ENCODE measurements at regions not wholly inside any gene's neighbourhood (a gene's known extent, or its start where the extent isn't known, plus 50 kb on each side); places are given as distances from the start of the nearest gene placed in this dataset.

GRCh38 chr10:105679781-105680180 is 1038.7 kb downstream of the SORCS3 start:
- Histone ChIP-seq H3K4me1 (ENCODE audit: low read length) (no peaks in the 10 kb centered on the region), H3K4me3 (ENCODE audit: low read length) (no peak overlapping the region), H4K20me1 (ENCODE audit: insufficient read depth, low read length) (no peaks in the 10 kb centered on the region), H3K27me3 (ENCODE audit: low read depth, low read length) (no peaks in the 10 kb centered on the region), H3K36me3 (replicated peaks; ENCODE audit: low read depth, low read length) (no peaks in the 10 kb centered on the region), H3K9me3 (ENCODE audit: insufficient read depth, low read length) (no peaks in the 10 kb centered on the region), H3K9ac (ENCODE audit: low read length) (no peak overlapping the region), H2AFZ (ENCODE audit: low read depth, low read length) (no peak overlapping the region), H3K4me2 (ENCODE audit: low read length) (no peak overlapping the region), H3K79me2 (ENCODE audit: low read length) (no peaks in the 10 kb centered on the region), H3K27ac (ENCODE audit: low read length) (no peak overlapping the region)
- no peak for TF ChIP-seq CTCF (IDR thresholded peaks at IDR 0.05; ENCODE audit: low read depth, low read length)
- no peak for TF ChIP-seq EZH2phosphoT487 (IDR thresholded peaks at IDR 0.05; ENCODE audit: low read depth)

- H3K9ac ChIP-seq (ENCODE audit: low read length), result no peak overlapping the region
- no peak overlapping the region for H3K4me3 ChIP-seq (ENCODE audit: low read length)
- H3K4me1 ChIP-seq (ENCODE audit: low read length), result no peaks in the 10 kb centered on the region
- H3K36me3 ChIP-seq (replicated peaks; ENCODE audit: low read depth, low read length), result no peaks in the 10 kb centered on the region
- TF ChIP-seq CTCF (IDR thresholded peaks at IDR 0.05; ENCODE audit: low read depth, low read length), result no peak
- TF ChIP-seq EZH2phosphoT487 (IDR thresholded peaks at IDR 0.05; ENCODE audit: low read depth), result no peak
- H3K27ac ChIP-seq (ENCODE audit: low read length), result no peak overlapping the region
- H3K9me3 ChIP-seq (ENCODE audit: insufficient read depth, low read length), result no peaks in the 10 kb centered on the region
- H3K27me3 ChIP-seq (ENCODE audit: low read depth, low read length), result no peaks in the 10 kb centered on the region
- H2AFZ ChIP-seq (ENCODE audit: low read depth, low read length), result no peak overlapping the region
- no peaks in the 10 kb centered on the region for H3K79me2 ChIP-seq (ENCODE audit: low read length)
- H3K4me2 ChIP-seq (ENCODE audit: low read length), result no peak overlapping the region
- no peaks in the 10 kb centered on the region for H4K20me1 ChIP-seq (ENCODE audit: insufficient read depth, low read length)
These were observed 1034.2 kb downstream of the SORCS3 start for GRCh38 chr10:105675333-105675732.

GRCh38 chr10:105674448-105674847 is 1033.4 kb downstream of the SORCS3 start:
- no peak overlapping the region for H3K4me3 ChIP-seq (ENCODE audit: low read length)
- no peak overlapping the region for H3K4me2 ChIP-seq (ENCODE audit: low read length)
- H4K20me1 ChIP-seq (ENCODE audit: insufficient read depth, low read length), result no peaks in the 10 kb centered on the region
- no peak overlapping the region for H3K27ac ChIP-seq (ENCODE audit: low read length)
- no peak overlapping the region for H2AFZ ChIP-seq (ENCODE audit: low read depth, low read length)
- no peaks in the 10 kb centered on the region for H3K27me3 ChIP-seq (ENCODE audit: low read depth, low read length)
- no peaks in the 10 kb centered on the region for H3K36me3 ChIP-seq (replicated peaks; ENCODE audit: low read depth, low read length)
- no peak overlapping the region for H3K9ac ChIP-seq (ENCODE audit: low read length)
- no peaks in the 10 kb centered on the region for H3K9me3 ChIP-seq (ENCODE audit: insufficient read depth, low read length)
- no peak for TF ChIP-seq CTCF (IDR thresholded peaks at IDR 0.05; ENCODE audit: low read depth, low read length)
- no peak for TF ChIP-seq EZH2phosphoT487 (IDR thresholded peaks at IDR 0.05; ENCODE audit: low read depth)
- no peaks in the 10 kb centered on the region for H3K4me1 ChIP-seq (ENCODE audit: low read length)
- no peaks in the 10 kb centered on the region for H3K79me2 ChIP-seq (ENCODE audit: low read length)

GRCh38 chr10:105658696-105659095 is 1017.6 kb downstream of the SORCS3 start:
- H3K9ac ChIP-seq (ENCODE audit: low read length), result no peak overlapping the region
- no peak overlapping the region for H3K27ac ChIP-seq (ENCODE audit: low read length)
- no peak overlapping the region for H3K4me2 ChIP-seq (ENCODE audit: low read length)
- no peak overlapping the region for H2AFZ ChIP-seq (ENCODE audit: low read depth, low read length)
- H3K4me1 ChIP-seq (ENCODE audit: low read length), result no peaks in the 10 kb centered on the region
- H4K20me1 ChIP-seq (ENCODE audit: insufficient read depth, low read length), result no peaks in the 10 kb centered on the region
- no peak overlapping the region for H3K4me3 ChIP-seq (ENCODE audit: low read length)
- no peaks in the 10 kb centered on the region for H3K36me3 ChIP-seq (replicated peaks; ENCODE audit: low read depth, low read length)
- H3K27me3 ChIP-seq (ENCODE audit: low read depth, low read length), result no peaks in the 10 kb centered on the region
- no peaks in the 10 kb centered on the region for H3K9me3 ChIP-seq (ENCODE audit: insufficient read depth, low read length)
- no peaks in the 10 kb centered on the region for H3K79me2 ChIP-seq (ENCODE audit: low read length)
- TF ChIP-seq EZH2phosphoT487 (IDR thresholded peaks at IDR 0.05; ENCODE audit: low read depth), result no peak
- no peak for TF ChIP-seq CTCF (IDR thresholded peaks at IDR 0.05; ENCODE audit: low read depth, low read length)

Measured in OCI-LY3 (cell line).